Activated CD8-positive, alpha-beta memory T cell treated with anti-CD3 and anti-CD28 coated beads for 1 hour (primary cell): ENCODE measurements at regions not wholly inside any gene's neighbourhood (a gene's known extent, or its start where the extent isn't known, plus 50 kb on each side); places are given as distances from the start of the nearest gene placed in this dataset.

Experiments used
- DNase-seq, 2 donors: peaks; one replicate each; pipeline ENCODE4 v3.0.0-alpha.2; 2020; ENCODE audit warnings: low read depth in 1 of 2; ENCODE audit errors: extremely low read depth in 1 of 2

DNA sequence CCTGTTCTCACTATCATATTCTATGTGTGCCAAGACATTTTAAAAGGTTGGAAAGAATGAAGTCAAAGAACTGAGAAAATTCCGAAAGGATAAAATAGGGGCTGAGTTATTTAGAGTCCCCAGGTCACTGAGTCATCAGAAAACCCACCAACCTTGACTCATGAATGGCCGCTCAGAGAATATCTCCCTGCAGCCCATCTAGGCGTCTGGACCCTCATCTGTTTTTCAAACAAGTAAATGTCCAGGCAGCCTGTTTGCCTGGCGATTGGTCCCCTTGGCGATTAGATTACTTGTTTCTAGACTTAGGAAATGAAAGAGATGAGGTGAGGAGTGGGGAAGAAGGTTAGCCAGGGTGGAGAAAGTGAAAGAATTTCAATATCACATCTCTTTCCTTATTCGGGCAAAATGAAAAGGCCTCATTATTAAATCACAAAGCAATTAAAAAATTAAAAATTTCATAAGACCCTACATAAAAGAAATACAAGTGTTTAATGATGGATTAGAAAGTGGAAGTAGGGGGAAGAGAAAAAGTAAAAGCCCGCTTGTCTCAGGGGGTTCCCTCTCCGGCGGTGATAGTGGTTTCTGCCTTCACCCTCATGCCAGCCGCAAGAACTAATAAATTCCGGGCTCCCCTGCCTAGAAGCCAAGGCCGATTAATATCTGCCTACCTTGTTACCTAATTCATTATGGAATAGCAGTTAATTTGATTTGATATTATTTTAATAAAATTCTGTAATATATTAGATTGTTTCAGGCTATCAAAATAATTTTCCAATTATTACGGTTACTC is 415.9 kb downstream of the BCL11B start:
- no peak for DNase-seq

GRCh38 chr14:98858158-98858557 is 413.8 kb downstream of the BCL11B start:
- no peak for DNase-seq

GRCh38 chr14:98858561-98858960 is 413.4 kb downstream of the BCL11B start:
- no peak for DNase-seq

- DNase-seq: no peak
These were observed 412.7 kb downstream of the BCL11B start for GRCh38 chr14:98859301-98859700.

- no peak for DNase-seq
These were observed 407.8 kb downstream of the BCL11B start for GRCh38 chr14:98864211-98864610.

DNA sequence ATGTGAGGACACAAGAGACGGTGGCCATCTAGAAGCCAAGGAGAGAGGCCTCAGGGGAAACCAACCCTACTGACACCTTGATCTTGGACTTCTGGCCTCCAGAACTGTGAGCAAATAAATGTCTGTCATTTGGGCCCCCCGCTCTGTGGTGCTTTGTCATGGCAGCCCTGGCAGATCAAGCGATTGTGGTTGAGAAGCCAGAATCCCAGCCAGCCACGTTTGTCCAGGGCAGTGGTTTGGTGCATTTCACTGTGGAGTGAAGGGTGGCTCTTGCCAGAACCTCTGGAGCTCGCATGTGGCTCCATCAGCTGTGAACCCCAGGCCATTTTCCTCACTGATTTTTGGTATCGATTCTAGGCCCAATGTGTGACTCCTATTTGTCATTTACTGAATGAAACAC is 404.9 kb downstream of the BCL11B start:
- DNase-seq: no peak

DNA sequence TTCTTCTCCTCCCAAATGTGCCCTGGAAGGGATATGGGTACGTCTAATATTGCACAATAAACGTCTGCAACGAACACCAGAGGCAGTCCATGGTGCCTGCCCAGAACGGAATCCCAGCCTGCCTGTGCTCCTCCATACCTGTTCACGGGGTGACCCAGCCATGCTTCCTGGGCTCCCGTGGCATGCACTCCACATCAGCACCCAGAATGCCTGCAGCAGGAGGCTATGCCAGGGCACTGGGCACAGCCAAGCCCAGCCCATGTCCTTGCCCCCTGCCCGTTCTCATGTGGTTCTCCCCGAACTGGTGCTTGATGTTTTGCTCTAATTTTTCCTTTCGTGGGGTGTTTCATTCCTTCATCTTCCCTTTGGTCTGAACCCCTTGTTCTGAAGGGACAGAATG is 404.3 kb downstream of the BCL11B start:
- no peak for DNase-seq

GRCh38 chr14:98868866-98869265 is 403.1 kb downstream of the BCL11B start:
- DNase-seq: no peak

DNA sequence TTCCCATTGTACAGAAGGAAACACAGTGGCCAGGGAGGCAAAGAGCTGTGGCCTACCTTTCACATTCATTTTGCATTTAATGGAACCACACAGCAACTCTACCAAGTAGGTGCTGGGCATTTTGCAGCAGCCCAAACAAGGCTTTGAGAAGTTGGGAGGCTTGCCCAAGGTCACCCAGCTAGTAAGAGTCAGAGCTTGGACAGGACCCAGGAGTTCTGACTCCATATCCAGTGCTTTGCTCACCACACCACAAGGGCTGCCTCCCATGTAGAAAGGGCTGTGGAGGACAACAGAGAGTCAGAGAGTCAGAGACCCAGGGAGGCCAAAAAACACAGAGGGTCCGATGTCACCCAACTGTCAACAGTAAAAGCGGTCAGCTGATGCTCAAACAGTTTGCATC is 400.2 kb downstream of the BCL11B start:
- DNase-seq: no peak

GRCh38 chr14:98877065-98877464 is 394.9 kb downstream of the BCL11B start:
- DNase-seq: no peak

DNA sequence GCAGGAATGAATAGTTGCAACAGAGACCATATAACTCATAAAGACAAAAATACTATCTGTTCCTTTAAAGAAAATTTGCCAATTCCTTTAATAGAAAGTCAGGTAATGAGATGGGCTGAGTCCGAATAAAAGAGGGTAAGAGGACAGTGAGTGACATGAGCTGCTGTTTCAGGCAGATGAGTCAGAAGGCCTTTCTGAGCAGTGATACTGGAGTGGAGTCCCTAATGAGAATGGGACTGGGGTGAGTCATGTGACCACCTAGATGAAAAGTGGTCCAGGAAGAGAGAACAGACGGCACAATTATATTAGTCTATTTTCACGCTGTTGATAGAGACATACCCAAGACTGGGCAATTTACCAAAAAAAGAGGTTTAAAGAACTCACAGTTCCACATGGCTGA is 393.7 kb downstream of the BCL11B start:
- DNase-seq: no peak

DNA sequence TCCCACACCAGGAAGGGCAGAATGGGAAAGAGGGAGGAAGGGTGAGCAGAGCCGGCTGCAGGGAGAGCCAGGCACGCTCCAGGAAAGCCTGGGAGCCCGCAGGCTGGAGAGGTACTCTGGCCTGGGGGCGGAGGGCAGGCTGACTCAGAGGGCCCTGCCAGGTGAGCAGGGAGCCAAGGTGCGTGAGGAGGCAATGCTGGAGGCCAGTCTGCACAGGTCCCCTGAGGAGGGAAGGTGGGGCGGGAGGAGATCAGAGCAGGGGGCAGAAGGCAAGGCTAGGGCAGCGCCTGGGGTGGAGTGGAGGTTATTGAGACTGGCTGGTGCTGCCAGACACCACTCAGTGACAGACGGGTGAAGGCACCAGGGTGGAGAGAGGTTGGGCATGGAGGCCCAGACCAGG is 385.0 kb downstream of the BCL11B start:
- no peak for DNase-seq

- DNase-seq: no peak
These were observed 383.7 kb downstream of the BCL11B start for GRCh38 chr14:98888281-98888680.

GRCh38 chr14:98888927-98889835 is 382.8 kb downstream of the BCL11B start:
- DNase-seq: no peak

DNA sequence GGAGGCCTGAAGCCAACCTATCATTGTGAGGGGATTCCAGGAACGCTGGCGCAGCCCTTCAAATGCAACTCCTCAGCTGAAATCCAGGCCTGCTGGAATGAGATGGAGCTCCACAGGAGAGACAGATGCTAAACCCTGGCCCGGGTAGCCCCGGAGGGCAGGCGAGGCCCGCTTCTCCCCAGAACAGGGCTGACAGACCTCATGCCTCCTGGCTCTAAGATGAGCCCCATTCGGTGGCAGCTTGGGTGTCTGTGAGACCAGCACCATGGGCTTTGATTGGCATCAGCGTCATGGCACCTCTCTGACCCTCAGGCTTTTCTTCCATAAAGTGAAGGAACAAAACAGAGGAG is 382.2 kb downstream of the BCL11B start:
- DNase-seq: no peak

GRCh38 chr14:98890556-98891340 is 381.2 kb downstream of the BCL11B start:
- DNase-seq: no peak

DNA sequence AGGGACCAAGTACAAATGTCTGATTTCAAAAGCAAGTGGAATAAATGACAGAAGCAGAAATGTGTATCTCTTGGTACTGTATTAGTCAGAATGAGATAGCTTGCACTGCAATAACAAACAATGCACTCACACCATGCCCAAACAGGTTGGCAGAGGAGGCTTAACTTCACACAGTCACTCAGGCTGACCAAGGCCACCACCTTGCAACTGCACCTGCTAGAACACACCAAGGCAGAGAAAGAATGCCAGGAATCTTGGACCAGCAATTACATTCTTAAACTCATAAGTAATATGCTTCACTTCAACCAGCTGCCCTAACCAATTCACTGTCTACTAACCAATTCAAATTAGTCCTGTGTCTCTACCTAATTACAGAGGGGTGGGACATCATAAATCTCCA is 378.3 kb downstream of the BCL11B start:
- DNase-seq: no peak

DNA sequence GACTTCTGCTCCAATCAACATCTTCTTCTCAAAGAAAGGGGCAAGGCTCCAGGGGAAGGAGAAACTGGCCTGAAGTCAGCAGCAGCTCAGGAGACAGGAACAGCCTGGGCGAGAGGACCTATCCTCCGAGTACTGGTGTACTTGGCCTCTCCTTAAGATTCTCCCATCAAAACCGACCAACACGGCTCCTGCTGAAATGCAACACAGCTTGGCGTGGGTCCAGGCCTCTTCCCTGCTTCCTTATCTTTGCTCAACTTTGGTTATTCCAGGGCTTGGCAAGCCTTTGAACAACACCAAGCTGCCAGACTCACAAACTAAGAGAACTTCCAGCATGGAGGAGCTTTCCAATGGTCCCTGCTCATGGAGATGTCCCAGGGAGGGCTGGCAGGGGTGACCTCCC is 377.4 kb downstream of the BCL11B start:
- DNase-seq: no peak

DNA sequence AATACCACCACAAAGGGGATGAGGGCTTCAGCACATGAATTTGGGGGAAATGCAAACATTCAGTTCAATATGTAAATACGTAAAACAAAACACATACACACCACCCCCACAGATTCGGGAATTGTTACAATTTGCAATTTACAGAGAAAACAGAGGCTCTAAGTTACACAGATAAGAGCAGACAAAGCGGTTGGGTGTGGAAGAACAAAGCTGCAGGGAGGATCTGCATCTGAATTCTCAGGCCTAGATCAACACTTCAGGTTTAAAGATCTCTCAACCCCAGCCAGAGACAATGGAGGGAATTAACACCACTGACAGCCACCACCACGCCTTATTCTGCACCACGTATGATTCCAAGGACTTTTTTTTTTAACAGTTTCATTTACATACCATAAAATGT is 375.5 kb downstream of the BCL11B start:
- no peak for DNase-seq

DNA sequence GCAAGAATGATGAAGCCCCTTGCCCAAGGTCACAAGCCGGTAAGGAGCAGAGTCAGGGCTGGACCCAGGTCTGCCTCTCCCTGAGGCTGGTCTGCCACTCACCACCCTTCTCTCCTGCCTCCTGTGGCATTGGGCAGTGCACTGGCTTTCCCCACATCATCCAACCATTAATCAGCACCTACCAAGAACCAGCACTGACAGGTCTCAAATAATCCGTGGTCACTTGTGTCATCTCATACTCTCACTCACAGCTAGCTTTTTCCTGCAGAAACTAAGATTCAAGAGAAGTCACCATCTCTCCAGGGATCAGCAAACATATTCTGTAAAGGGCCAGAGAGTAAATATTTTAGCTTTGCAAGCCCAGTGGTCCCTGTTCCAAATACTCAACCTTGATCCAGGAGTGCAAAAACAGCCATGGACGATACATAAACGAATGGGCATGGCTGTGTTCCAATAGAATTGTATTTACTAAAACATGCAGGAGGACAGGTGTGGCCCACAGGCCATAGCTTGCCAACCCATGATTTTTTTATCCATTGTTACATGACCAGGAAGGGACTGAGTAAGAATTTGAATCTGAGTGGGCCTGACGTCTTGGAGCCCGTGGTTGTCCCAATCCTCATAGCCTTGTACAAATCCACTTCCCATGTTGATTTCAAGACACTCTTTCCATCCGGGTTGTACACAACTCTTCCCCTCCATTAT is 374.2 kb downstream of the BCL11B start:
- no peak for DNase-seq

DNA sequence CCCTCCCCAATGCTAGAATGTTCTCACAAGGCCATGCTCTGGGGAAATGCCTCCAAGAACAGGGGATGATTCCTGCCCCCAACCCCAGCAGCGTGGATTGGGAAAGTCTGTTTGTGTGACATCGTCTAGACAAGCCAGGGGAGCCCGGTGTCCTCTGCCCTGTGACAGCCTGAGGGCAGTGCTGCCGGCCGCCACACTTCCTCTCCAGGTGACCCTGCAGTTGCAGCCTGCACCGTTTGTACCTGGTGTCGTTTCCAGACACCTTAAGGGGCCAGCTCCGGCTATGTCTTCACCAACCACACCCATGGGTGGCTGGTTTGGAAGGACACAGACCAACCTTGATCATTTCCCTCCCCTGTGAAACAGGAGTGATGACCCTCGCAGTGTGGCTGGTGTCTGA is 372.6 kb downstream of the BCL11B start:
- DNase-seq: no peak
